Left lobe of liver (tissue), 2 donors: ENCODE measurements at regions not wholly inside any gene's neighbourhood (a gene's known extent, or its start where the extent isn't known, plus 50 kb on each side); places are given as distances from the start of the nearest gene placed in this dataset.

Experiments
- ATAC-seq: fragments of 200-7000 bp; cut with Tn5 transposase; one replicate; pipeline ENCODE4 v1.9.1; 2020; ENCODE audit warnings: mild to moderate bottlenecking, moderate library complexity
- DNase-seq: peaks from one replicate; pipeline ENCODE4 v3.0.0-alpha.2; 2020; ENCODE audit warnings: low spot score
- donor health status: DM: no; HTN: no; CAD: no; lungs with moderate emphysema.
- donor health status: DM: no; HTN: yes; CAD: no.

DNA sequence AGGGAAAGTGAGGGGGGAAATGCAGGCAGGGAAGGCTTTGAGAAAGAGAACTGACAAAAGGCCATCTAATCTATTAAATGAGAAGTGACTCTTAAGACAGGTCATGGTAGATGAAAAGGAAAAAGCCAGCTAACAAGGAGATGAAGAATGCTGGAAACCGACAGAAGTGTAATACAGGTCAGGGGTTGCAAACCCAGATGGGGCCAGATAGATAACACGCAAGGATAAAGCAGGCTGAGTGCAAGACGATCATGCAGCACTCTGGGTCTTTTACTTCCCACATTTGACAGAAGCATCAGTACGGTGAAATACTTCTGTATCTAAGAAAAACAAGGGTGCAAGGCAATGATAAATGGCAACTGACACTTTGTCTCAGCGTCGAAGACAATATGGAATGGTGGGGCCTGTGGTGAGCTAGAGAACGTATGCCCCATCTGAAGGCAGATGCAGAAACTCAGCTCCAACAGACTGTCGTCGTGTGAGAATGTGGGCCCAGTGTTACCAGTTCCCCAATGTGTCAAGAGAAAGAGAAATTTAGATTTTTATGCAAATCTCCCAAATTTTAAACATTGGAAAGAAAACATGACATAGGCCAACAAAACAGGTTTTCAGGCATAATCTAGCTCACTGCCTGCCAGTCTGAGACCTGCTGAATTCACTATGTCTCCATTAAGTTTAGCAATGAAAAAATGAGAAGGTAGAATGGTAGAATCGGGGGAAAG, 187.4 kb downstream of the PHLDA1 start:
- ATAC-seq (no peak), DNase-seq (no peak)

DNA sequence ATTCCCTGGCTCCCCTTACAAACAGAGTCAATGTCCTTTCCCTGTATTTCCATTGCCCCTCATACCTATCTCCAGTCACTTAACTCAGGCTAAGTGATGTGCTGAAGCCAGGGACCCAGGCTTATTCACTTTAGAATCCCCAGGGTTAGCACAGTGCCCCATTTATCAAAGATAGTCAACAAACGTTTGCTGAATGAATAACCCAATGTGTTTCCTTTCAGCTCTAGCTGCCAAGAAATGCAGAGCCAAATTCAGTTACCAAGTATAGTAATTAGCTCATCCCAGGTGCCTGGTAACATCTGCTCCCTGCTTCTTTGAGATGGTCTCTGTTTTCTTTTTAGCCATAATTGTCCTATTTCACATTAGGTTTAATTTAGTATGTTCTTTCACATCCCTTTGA, 189.5 kb downstream of the PHLDA1 start:
- ATAC-seq, result no peak
- no peak for DNase-seq

DNA sequence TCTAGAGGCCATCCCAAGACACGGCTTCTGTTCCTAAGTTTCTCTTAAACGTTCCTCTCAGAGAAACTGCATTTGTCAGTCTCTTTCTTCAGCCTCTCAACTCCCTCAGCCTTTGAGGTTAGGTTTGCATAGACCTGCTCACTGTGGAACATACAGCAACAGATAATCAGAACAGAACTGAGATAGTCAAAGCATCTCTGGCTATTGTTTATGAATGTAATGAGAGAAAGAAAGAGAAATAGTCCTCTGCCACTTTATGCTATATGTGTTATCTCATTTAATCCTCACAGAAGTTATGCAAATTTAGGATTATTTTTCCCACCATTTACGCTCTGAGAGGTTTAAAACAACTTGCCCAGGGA, 190.6 kb downstream of the PHLDA1 start:
- DNase-seq (no peak), ATAC-seq (no peak)

- DNase-seq (no peak), ATAC-seq (no peak)
These were observed 193.3 kb downstream of the PHLDA1 start for GRCh38 chr12:75838309-75838708.

DNA sequence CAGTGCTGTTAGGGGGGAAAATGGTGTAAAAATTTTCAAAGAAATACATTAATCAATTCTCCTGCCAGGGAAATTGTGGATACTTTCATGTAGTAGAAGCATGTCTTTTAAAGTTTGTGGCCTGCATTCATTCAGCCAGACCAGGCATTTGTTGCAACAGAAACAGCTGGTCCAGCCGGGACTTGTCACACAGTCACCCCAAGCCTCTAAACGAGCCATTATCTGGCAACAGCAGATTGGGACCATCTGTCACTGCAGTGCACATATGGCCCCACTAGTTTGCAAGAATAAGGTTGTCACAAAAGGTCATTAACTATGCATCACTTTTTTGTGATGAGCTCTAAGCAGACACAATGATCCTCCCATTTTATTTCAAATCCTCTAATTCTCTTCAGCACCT, 193.9 kb downstream of the PHLDA1 start:
- ATAC-seq (no peak), DNase-seq (no peak)

DNA sequence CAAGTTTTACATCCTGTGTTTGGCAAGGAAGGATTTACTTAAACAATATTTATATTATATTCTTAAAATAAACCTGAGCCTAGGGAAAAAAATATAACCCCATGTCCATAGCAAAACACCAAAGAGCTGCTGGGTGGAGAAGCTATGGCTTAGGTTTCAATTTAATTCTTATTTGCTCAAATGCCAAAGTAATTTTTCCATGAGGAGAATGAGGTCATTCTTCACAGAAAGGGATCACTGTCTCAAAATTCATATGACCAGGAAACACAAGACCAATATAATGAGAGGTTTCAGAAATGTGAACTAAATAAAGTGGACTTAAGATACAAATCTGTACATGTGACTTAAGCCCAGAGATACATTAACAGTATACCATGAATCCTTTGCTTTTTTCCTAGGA, 195.0 kb downstream of the PHLDA1 start:
- ATAC-seq, result no peak
- no peak for DNase-seq

DNA sequence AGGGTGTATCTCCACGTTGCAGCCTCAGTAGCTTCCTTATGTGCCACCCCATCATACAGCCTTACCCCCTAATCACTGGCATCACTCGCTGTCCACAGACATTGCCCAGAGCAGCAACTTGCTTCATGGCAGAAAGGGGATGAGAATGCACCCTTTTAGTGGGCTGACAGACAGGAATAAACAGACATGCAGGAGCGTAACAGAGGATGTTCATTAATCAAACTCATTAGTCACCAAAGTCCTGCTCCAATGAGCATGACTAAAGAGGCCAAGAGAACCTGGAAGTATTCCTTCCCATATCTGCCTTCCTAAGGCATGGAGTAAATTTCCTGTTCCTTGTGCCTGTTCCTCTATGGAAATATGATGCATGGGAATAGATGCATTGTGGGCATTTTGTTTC, 197.0 kb downstream of the PHLDA1 start:
- no peak for ATAC-seq

GRCh38 chr12:75833268-75833667, 198.3 kb downstream of the PHLDA1 start:
- no peak for DNase-seq
- no peak for ATAC-seq

More for the DNA sequence above, 197.0 kb downstream of the PHLDA1 start:
- DNase-seq, result no peak

DNA sequence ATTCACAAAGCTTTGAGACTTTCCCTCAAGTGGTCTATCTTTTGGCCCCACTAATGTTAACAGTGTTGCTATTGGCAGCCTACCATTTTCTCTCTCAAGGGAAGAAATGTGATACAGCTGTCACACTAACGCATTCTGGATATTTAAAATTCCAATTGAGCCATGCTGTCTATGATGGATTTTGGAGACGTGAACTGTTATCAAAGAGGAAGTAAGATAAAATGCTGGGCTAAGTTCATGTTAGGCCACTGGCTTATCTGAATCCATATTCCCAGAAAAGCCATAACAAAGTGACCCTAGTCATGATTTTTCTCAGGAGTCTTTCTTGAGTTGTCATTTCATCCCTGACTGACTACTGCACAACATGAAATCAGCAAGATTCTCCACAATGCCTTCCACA, 200.2 kb downstream of the PHLDA1 start:
- DNase-seq (no peak), ATAC-seq (peak; percentile 47)

- no peak for ATAC-seq
- DNase-seq, result no peak
These were observed 204.5 kb downstream of the PHLDA1 start for GRCh38 chr12:75827061-75827460.

DNA sequence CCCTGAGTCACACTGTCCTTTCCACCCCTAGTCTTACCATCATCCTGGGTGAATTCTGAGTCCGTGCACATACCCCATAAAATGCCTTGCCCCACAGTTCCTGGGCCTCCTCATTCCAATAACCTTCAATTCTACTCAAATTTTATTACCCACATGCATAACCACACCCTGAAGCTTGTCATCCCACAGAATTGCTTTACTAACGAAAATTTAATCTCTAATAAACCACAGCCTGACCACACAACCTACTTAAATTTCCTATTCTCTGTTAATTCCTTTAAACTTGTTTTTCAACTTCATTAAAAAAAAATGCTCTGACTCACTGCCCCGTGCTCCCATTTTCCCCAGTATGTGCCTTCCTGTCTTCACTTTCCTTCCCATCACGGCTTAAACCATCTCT, 205.9 kb downstream of the PHLDA1 start:
- DNase-seq, result no peak
- no peak for ATAC-seq

- no peak for ATAC-seq
- no peak for DNase-seq
These were observed 208.1 kb downstream of the PHLDA1 start for GRCh38 chr12:75823475-75823874.

- no peak for ATAC-seq
These were observed 209.2 kb downstream of the PHLDA1 start for GRCh38 chr12:75822416-75822815.

GRCh38 chr12:75820848-75821578, 210.6 kb downstream of the PHLDA1 start:
- ATAC-seq, result no peak
- DNase-seq, result no peak

More at GRCh38 chr12:75822416-75822815, 209.2 kb downstream of the PHLDA1 start:
- DNase-seq, result no peak

DNA sequence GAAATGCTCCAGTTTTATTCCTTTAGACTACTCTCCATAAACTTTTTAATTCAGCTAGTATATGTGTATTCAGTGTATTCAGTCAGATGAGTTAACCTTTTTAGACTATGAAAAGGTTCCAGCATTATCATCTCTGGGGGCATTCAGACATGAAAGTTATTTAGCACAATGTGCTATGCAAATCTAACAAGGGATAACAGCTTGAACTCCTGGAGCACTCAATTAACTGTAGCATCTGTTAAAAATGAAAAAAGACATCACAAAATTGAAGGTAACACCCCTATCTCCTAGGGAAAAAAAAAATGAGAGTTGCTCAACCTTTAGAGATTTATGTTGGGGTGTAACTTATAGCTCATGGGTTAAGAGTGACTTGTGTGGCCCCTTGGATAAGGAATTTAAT, 211.5 kb downstream of the PHLDA1 start:
- DNase-seq (no peak), ATAC-seq (no peak)

- ATAC-seq, result no peak
- DNase-seq, result no peak
These were observed 212.1 kb downstream of the PHLDA1 start for GRCh38 chr12:75819512-75819911.

DNA sequence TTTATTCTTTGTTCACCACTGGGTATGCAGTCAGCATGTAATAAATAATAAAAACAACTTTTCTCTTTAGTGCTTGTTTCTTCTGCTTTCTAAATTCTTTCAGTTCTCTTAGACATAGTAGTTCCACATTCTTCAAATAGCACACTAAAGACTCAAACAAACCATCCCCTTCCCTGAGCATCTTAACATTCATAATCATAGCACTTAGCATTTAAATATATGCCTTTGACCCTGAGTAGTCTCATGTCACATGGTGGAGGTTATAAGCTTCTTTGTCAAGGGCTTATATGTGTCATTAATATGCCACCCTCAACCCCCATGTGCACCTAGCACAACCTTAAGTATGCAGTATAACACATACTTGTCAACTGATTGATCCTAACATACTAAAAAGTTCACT, 212.7 kb downstream of the PHLDA1 start:
- ATAC-seq (no peak), DNase-seq (no peak)

DNA sequence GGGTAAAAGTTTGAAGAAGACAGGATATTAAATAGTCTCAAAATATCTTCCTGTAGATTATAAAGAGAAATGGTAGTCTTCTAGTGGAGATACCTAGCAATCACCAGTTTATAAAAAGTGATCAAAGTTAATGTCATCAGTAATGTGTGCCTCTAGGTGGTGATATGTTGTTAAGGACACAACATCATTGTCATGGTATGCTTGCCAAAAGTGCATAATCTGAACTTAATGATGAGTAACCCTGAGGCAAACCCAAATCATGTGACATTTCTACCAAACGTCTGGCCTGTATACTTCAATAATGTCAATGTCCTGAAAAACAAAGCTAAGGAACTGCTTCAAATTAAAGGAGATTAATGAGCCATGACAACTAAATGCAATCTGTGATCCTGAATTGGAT, 214.7 kb downstream of the PHLDA1 start:
- peak; percentile 99 for ATAC-seq
- DNase-seq, result no peak

DNA sequence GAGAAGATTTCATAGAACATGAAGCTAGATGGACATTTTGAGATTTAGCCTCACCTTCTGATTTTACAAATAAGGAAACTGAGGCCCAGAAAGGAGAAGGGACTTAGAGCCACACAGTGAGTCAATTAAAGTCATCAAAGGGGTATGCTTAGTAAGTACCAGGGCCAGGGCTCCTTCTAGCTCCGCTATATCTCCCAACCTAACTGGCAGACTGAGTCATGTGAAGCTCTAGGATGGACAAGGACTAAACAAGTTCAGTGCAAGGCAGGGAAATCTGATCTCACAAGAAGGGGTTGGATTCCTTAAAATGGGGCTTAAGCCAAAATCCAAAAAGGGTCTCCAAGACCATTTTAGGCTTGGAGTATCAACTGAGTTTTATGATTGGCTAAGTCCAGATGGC, 215.8 kb downstream of the PHLDA1 start:
- DNase-seq (no peak), ATAC-seq (no peak)

GRCh38 chr12:75814851-75815754, 216.5 kb downstream of the PHLDA1 start:
- DNase-seq (no peak), ATAC-seq (peak; percentile 35)

DNA sequence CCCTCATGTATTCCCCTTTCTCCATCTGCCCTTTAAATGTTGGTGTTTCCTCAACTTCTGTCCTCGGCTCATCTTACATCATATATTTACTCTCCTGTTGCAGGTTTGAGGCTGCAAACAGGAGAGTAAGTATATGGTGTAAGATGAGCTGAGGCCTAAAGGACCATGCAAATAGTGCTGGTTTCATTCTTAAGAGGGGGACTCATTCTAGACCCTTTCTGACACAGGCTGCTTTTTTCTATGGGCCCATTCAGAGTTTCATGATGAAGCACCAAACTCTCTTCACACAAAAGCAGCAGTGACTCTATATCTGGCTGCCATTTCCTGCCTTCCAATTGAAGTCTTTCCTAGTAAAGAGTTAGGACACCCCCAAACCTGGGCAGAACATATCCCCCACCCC, 218.5 kb downstream of the PHLDA1 start:
- no peak for DNase-seq
- no peak for ATAC-seq
